ENCODE measurements at regions not wholly inside any gene's neighbourhood (a gene's known extent, or its start where the extent isn't known, plus 50 kb on each side); places are given as distances from the start of the nearest gene placed in this dataset.

GRCh38 chr3:175989161-175989560 lies 1130.0 kb downstream of the NAALADL2 start:
- H2AFZ ChIP-seq (ENCODE audit: low read depth), result no peak overlapping the region
- no peak overlapping the region for H3K4me3 ChIP-seq (ENCODE audit: low read depth in 2 of 2, low read length in 1 of 2)
- no peaks in the 10 kb centered on the region for H3K27me3 ChIP-seq (ENCODE audit: insufficient read depth)
- no peak for DNase-seq
- CTCF ChIA-PET, result no interaction called here
- no peaks in the 10 kb centered on the region for H3F3A ChIP-seq (replicated peaks; ENCODE audit: insufficient read depth)
- POLR2A ChIA-PET, result no interaction called here
- H3K9me3 ChIP-seq, result no peaks in the 10 kb centered on the region
- no peaks in the 10 kb centered on the region for H4K20me1 ChIP-seq (ENCODE audit: insufficient read depth)
- H3K4me1 ChIP-seq (ENCODE audit: control insufficient read depth in 1 of 2, insufficient read depth in 2 of 2, low read depth in 1 of 2, low read length in 1 of 2), result no peaks in the 10 kb centered on the region
- H3K36me3 ChIP-seq (replicated peaks in 1 of 2; ENCODE audit: control insufficient read depth in 1 of 2, insufficient read depth in 2 of 2, low read length in 1 of 2), result no peaks in the 10 kb centered on the region
- H3K9me2 ChIP-seq, result no peaks in the 10 kb centered on the region; the same call in 1 of the 2 replicates
- H3K79me2 ChIP-seq (ENCODE audit: insufficient read depth), result no peaks in the 10 kb centered on the region
- H3K27ac ChIP-seq (ENCODE audit: low read depth in 2 of 2, low read length in 1 of 2), result no peak overlapping the region
- no peak overlapping the region for H3K9ac ChIP-seq
- TF ChIP-seq, protein P1, sequence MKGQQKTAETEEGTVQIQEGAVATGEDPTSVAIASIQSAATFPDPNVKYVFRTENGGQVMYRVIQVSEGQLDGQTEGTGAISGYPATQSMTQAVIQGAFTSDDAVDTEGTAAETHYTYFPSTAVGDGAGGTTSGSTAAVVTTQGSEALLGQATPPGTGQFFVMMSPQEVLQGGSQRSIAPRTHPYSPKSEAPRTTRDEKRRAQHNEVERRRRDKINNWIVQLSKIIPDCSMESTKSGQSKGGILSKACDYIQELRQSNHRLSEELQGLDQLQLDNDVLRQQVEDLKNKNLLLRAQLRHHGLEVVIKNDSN (IDR thresholded peaks at IDR 0.05; ENCODE audit: borderline replicate concordance, low read depth), result no peak
- TF ChIP-seq RCOR1 (IDR thresholded peaks at IDR 0.05; ENCODE audit: low read length) (no peak), NRF1 (IDR thresholded peaks at IDR 0.05; ENCODE audit: low read depth, low read length) (no peak), RFX5 (IDR thresholded peaks at IDR 0.05; ENCODE audit: low read length) (no peak), TEAD4 (IDR thresholded peaks at IDR 0.05; ENCODE audit: borderline replicate concordance, insufficient read depth) (no peak), MAX (IDR thresholded peaks at IDR 0.05; ENCODE audit: low read depth) (no peak), TCF12 (IDR thresholded peaks at IDR 0.05) (no peak)
- WGBS (ENCODE audit: low lambda C conversion rate), result 39% methylated on average over 2 of the region's 2 CpGs
- H3K4me2 ChIP-seq, result no peak overlapping the region

DNA sequence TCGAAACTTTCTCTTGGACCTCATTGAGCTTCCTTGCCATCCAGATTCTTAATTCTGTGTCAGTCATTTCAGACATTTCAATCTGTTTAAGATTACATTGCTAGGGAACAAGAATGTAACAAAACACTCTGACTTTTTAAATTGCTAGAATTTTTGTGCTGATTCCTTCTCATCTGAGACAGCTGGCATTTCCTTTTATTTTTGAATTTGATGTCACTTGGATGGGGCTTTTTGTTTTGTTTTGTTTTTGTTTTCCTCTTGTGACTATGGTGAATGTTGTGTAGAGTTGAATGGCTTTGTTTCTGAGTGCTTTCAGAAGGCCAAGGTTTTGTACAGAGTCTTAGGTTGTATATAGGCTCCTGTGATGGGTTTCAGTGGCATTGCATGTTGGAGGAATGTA lies 1129.3 kb downstream of the NAALADL2 start:
- Histone ChIP-seq H3K9me3 (no peaks in the 10 kb centered on the region), H3K36me3 (replicated peaks in 1 of 2; ENCODE audit: control insufficient read depth in 1 of 2, insufficient read depth in 2 of 2, low read length in 1 of 2) (no peaks in the 10 kb centered on the region), H3K9me2 (no peaks in the 10 kb centered on the region; the same call in 1 of the 2 replicates), H3K27ac (ENCODE audit: low read depth in 2 of 2, low read length in 1 of 2) (no peak overlapping the region), H3F3A (replicated peaks; ENCODE audit: insufficient read depth) (no peaks in the 10 kb centered on the region), H3K4me1 (ENCODE audit: control insufficient read depth in 1 of 2, insufficient read depth in 2 of 2, low read depth in 1 of 2, low read length in 1 of 2) (no peaks in the 10 kb centered on the region), H4K20me1 (ENCODE audit: insufficient read depth) (no peaks in the 10 kb centered on the region), H3K27me3 (ENCODE audit: insufficient read depth) (no peaks in the 10 kb centered on the region), H3K4me3 (ENCODE audit: low read depth in 2 of 2, low read length in 1 of 2) (no peak overlapping the region), H3K4me2 (no peak overlapping the region), H2AFZ (ENCODE audit: low read depth) (no peak overlapping the region), H3K79me2 (ENCODE audit: insufficient read depth) (no peaks in the 10 kb centered on the region), H3K9ac (no peak overlapping the region)
- DNase-seq, result no peak
- 17% methylated on average over 1 of the region's 1 CpG for WGBS (ENCODE audit: low lambda C conversion rate)
- ChIA-PET POLR2A (no interaction called here), CTCF (interaction anchor here (0.6 kb wide), 1 partner anchor 1481 kb away, joined by 5 read pairs; no protein-coding TSS in a partner anchor)
- no peak for TF ChIP-seq ZBTB33 (IDR thresholded peaks at IDR 0.05; ENCODE audit: borderline replicate concordance, low read depth)
- no peak for TF ChIP-seq RXRA (IDR thresholded peaks at IDR 0.05; ENCODE audit: borderline replicate concordance, low read depth)
- no peak for TF ChIP-seq RCOR1 (IDR thresholded peaks at IDR 0.05; ENCODE audit: low read length)
- TF ChIP-seq, protein P2, sequence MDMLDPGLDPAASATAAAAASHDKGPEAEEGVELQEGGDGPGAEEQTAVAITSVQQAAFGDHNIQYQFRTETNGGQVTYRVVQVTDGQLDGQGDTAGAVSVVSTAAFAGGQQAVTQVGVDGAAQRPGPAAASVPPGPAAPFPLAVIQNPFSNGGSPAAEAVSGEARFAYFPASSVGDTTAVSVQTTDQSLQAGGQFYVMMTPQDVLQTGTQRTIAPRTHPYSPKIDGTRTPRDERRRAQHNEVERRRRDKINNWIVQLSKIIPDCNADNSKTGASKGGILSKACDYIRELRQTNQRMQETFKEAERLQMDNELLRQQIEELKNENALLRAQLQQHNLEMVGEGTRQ (IDR thresholded peaks at IDR 0.05; ENCODE audit: borderline replicate concordance, low read depth, low read length), result no peak
- TF ChIP-seq FOXM1 (IDR thresholded peaks at IDR 0.05; ENCODE audit: low read depth), result no peak
- TF ChIP-seq RAD21 (IDR thresholded peaks at IDR 0.05; ENCODE audit: low read length), result no peak
- no peak for TF ChIP-seq FOSL2 (IDR thresholded peaks at IDR 0.05; ENCODE audit: borderline replicate concordance, low read depth)
- no peak for TF ChIP-seq NFIC (IDR thresholded peaks at IDR 0.05; ENCODE audit: borderline replicate concordance)
- TF ChIP-seq JUND (IDR thresholded peaks at IDR 0.05), result no peak
- no peak for TF ChIP-seq YY1 (IDR thresholded peaks at IDR 0.05; ENCODE audit: low read depth)
- TF ChIP-seq, protein P3, sequence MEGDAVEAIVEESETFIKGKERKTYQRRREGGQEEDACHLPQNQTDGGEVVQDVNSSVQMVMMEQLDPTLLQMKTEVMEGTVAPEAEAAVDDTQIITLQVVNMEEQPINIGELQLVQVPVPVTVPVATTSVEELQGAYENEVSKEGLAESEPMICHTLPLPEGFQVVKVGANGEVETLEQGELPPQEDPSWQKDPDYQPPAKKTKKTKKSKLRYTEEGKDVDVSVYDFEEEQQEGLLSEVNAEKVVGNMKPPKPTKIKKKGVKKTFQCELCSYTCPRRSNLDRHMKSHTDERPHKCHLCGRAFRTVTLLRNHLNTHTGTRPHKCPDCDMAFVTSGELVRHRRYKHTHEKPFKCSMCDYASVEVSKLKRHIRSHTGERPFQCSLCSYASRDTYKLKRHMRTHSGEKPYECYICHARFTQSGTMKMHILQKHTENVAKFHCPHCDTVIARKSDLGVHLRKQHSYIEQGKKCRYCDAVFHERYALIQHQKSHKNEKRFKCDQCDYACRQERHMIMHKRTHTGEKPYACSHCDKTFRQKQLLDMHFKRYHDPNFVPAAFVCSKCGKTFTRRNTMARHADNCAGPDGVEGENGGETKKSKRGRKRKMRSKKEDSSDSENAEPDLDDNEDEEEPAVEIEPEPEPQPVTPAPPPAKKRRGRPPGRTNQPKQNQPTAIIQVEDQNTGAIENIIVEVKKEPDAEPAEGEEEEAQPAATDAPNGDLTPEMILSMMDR (IDR thresholded peaks at IDR 0.05), result no peak
- TF ChIP-seq GABPA (IDR thresholded peaks at IDR 0.05; ENCODE audit: low read depth), result no peak
- TF ChIP-seq FOXJ3 (CRISPR knock-in tag; IDR thresholded peaks at IDR 0.05), result no peak
- TF ChIP-seq PBX3 (IDR thresholded peaks at IDR 0.05), result no peak

Data from SK-N-SH (cell line).